ENCODE measurements at regions not wholly inside any gene's neighbourhood (a gene's known extent, or its start where the extent isn't known, plus 50 kb on each side); places are given as distances from the start of the nearest gene placed in this dataset.

- DNase-seq (ENCODE audit: low spot score): no peak
- intact Hi-C loops (cut with DNase I): no loop called here
- ATAC-seq: no peak
These were observed 171.4 kb downstream of the PTN start for GRCh38 chr7:137172105-137172590.

- intact Hi-C loops (cut with DNase I): no loop called here
- ATAC-seq: peak; percentile 72
These were observed 174.2 kb downstream of the PTN start for GRCh38 chr7:137169282-137169698.

GRCh38 chr7:137167609-137168008, 175.9 kb downstream of the PTN start:
- intact Hi-C loops (cut with DNase I): no loop called here
- ATAC-seq (no peak), DNase-seq (ENCODE audit: low spot score) (no peak)

More at GRCh38 chr7:137169282-137169698, 174.2 kb downstream of the PTN start:
- peak; percentile 62 for DNase-seq (ENCODE audit: low spot score)

GRCh38 chr7:137166363-137166762, 177.2 kb downstream of the PTN start:
- DNase-seq (ENCODE audit: low spot score) (no peak), ATAC-seq (no peak)
- intact Hi-C loops (cut with DNase I): no loop called here

GRCh38 chr7:137165786-137166185, 177.7 kb downstream of the PTN start:
- ATAC-seq (no peak), DNase-seq (ENCODE audit: low spot score) (no peak)
- intact Hi-C loops (cut with DNase I): no loop called here

- intact Hi-C loops (cut with DNase I): no loop called here
- DNase-seq (ENCODE audit: low spot score): no peak
- no peak for ATAC-seq
These were observed 178.3 kb downstream of the PTN start for GRCh38 chr7:137165241-137165640.

GRCh38 chr7:137164251-137164650, 179.3 kb downstream of the PTN start:
- DNase-seq (ENCODE audit: low spot score) (no peak), ATAC-seq (no peak)
- intact Hi-C loops (cut with DNase I): no loop called here

- ATAC-seq (no peak), DNase-seq (ENCODE audit: low spot score) (no peak)
- intact Hi-C loops (cut with DNase I): no loop called here
These were observed 183.3 kb downstream of the PTN start for GRCh38 chr7:137160236-137160635.

- ATAC-seq: no peak
These were observed 186.3 kb downstream of the PTN start for GRCh38 chr7:137157256-137157655.

GRCh38 chr7:137151690-137152052, 191.9 kb downstream of the PTN start:
- ATAC-seq: no peak
- intact Hi-C loops (cut with DNase I): no loop called here
- no peak for DNase-seq (ENCODE audit: low spot score)

More at GRCh38 chr7:137157256-137157655, 186.3 kb downstream of the PTN start:
- intact Hi-C loops (cut with DNase I): no loop called here
- DNase-seq (ENCODE audit: low spot score): no peak

GRCh38 chr7:137151041-137151689, 192.4 kb downstream of the PTN start:
- intact Hi-C loops (cut with DNase I): no loop called here
- no peak for ATAC-seq

GRCh38 chr7:137147338-137147720, 196.2 kb downstream of the PTN start:
- no peak for ATAC-seq
- DNase-seq (ENCODE audit: low spot score): no peak
- intact Hi-C loops (cut with DNase I): no loop called here

More at GRCh38 chr7:137151041-137151689, 192.4 kb downstream of the PTN start:
- no peak for DNase-seq (ENCODE audit: low spot score)

- intact Hi-C loops (cut with DNase I): no loop called here
- DNase-seq (ENCODE audit: low spot score): no peak
- ATAC-seq: no peak
These were observed 196.8 kb downstream of the PTN start for GRCh38 chr7:137146552-137147337.

GRCh38 chr7:137146012-137146455, 197.5 kb downstream of the PTN start:
- no peak for ATAC-seq
- intact Hi-C loops (cut with DNase I): no loop called here
- no peak for DNase-seq (ENCODE audit: low spot score)

GRCh38 chr7:137142376-137142775, 201.2 kb downstream of the PTN start:
- ATAC-seq (no peak), DNase-seq (ENCODE audit: low spot score) (no peak)
- intact Hi-C loops (cut with DNase I): no loop called here

GRCh38 chr7:137135654-137136350, 207.7 kb downstream of the PTN start:
- intact Hi-C loops (cut with DNase I): no loop called here
- DNase-seq (ENCODE audit: low spot score) (no peak), ATAC-seq (no peak)

- ATAC-seq: no peak
- no peak for DNase-seq (ENCODE audit: low spot score)
- intact Hi-C loops (cut with DNase I): no loop called here
These were observed 212.8 kb downstream of the PTN start for GRCh38 chr7:137130751-137131158.

GRCh38 chr7:137129025-137129424, 214.5 kb downstream of the PTN start:
- no peak for ATAC-seq
- intact Hi-C loops (cut with DNase I): no loop called here
- DNase-seq (ENCODE audit: low spot score): no peak

GRCh38 chr7:137127806-137128205, 215.7 kb downstream of the PTN start:
- intact Hi-C loops (cut with DNase I): no loop called here
- DNase-seq (ENCODE audit: low spot score): no peak
- ATAC-seq: no peak

- no peak for ATAC-seq
- no peak for DNase-seq (ENCODE audit: low spot score)
- intact Hi-C loops (cut with DNase I): no loop called here
These were observed 216.5 kb downstream of the PTN start for GRCh38 chr7:137127058-137127457.

Data from sciatic nerve (tissue), 2 donors.